H1 (cell line): ENCODE measurements at regions not wholly inside any gene's neighbourhood (a gene's known extent, or its start where the extent isn't known, plus 50 kb on each side); places are given as distances from the start of the nearest gene placed in this dataset.

Experiments used
- CTCF ChIA-PET: fragments of 300-600 bp; sonication (Branson Sonifier 250); formaldehyde crosslinking; loops from one replicate; lab custom pipeline; 2021; ENCODE audit not compliant: partially characterized antibody; lab: Charles Lee
- POLR2A ChIA-PET: fragments of 300-600 bp; sonication (Branson Sonifier 250); formaldehyde crosslinking; loops from one replicate; lab custom pipeline; 2021; ENCODE audit warnings: inconsistent platforms; ENCODE audit not compliant: partially characterized antibody; lab: Charles Lee
- DNase-seq, 2 experiments: peaks; one replicate each; pipeline versions ENCODE4 v3.0.0 to v3.0.0-alpha.2; 2010 to 2022; ENCODE audit warnings: low spot score in 2 of 2, low read depth in 1 of 2, mixed read lengths in 1 of 2
- FAIRE-seq: peaks from 2 replicates; lab custom pipeline; 2011; peaks lifted over from hg19 to GRCh38; lab: Jason Lieb, UNC
- H2AFZ ChIP-seq: 2 replicates; pipeline ENCODE4 v1.8.1; 2012; ENCODE audit warnings: low read length, inconsistent platforms
- H2AK5ac ChIP-seq: 2 replicates; pipeline ENCODE4 v1.6.1; 2013; ENCODE audit warnings: low read depth, low read length
- H2BK120ac ChIP-seq: replicated peaks from 2 replicates; pipeline ENCODE3; 2013; ENCODE audit warnings: low read depth, low read length, inconsistent platforms
- H2BK12ac ChIP-seq: 2 replicates; pipeline ENCODE4 v1.6.1; 2013; ENCODE audit warnings: low read depth, low read length
- H2BK15ac ChIP-seq: 2 replicates; pipeline ENCODE4 v1.6.1; 2013; ENCODE audit warnings: low read length
- H2BK20ac ChIP-seq: 2 replicates; pipeline ENCODE4 v1.6.1; 2013; ENCODE audit warnings: low read length
- H2BK5ac ChIP-seq: 2 replicates; pipeline ENCODE4 v1.6.1; 2013; ENCODE audit warnings: low read depth, low read length
- H3K14ac ChIP-seq: 2 replicates; pipeline ENCODE4 v1.6.1; 2013; ENCODE audit warnings: inconsistent platforms; ENCODE audit not compliant: insufficient read length
- H3K18ac ChIP-seq: 2 replicates; pipeline ENCODE4 v1.6.1; 2013; ENCODE audit warnings: low read length; ENCODE audit errors: extremely low read depth
- H3K23ac ChIP-seq: 2 replicates; pipeline ENCODE4 v1.6.1; 2013; ENCODE audit warnings: inconsistent platforms; ENCODE audit not compliant: insufficient read length
- H3K23me2 ChIP-seq: 2 replicates; pipeline ENCODE4 v1.6.1; 2013; ENCODE audit warnings: low read depth, low read length
- H3K27ac ChIP-seq: 2 replicates; pipeline ENCODE4 v1.6.1; 2011; ENCODE audit warnings: low read depth, low read length, inconsistent platforms
- H3K27me3 ChIP-seq, 4 experiments: replicated peaks in 1 of 4; 1 replicate in 1 of 4; 2 replicates in 3 of 4; pipeline versions ENCODE4 v1.6.1 to v1.8.1; 2011 to 2013; ENCODE audit warnings: low read length in 3 of 4, mild to moderate bottlenecking in 3 of 4, inconsistent platforms in 2 of 4, mixed read lengths in 2 of 4, moderate library complexity in 1 of 4; ENCODE audit not compliant: control insufficient read depth in 3 of 4, insufficient read depth in 3 of 4; ENCODE audit errors: extremely low read depth in 1 of 4
- H3K36me3 ChIP-seq, 4 experiments: 2 replicates each; pipeline versions ENCODE4 v1.6.1 to v1.8.1; 2011 to 2013; ENCODE audit warnings: mild to moderate bottlenecking in 4 of 4, low read length in 3 of 4, moderate library complexity in 2 of 4, control low read depth in 1 of 4, inconsistent platforms in 1 of 4; ENCODE audit not compliant: insufficient read depth in 4 of 4, control insufficient read depth in 2 of 4
- H3K4ac ChIP-seq: replicated peaks from 2 replicates; pipeline ENCODE3; 2013; ENCODE audit warnings: low read length, low read depth, mixed read lengths, inconsistent platforms; ENCODE audit not compliant: insufficient read length
- H3K4me1 ChIP-seq, 4 experiments: replicated peaks in 1 of 4; 1 replicate in 1 of 4; 2 replicates in 3 of 4; pipeline versions ENCODE4 v1.6.1 to v1.8.1; 2011 to 2013; ENCODE audit warnings: low read length in 3 of 4, inconsistent platforms in 2 of 4, mixed read lengths in 1 of 4; ENCODE audit not compliant: insufficient read depth in 4 of 4, control insufficient read depth in 3 of 4
- H3K4me2 ChIP-seq, 2 experiments: 2 replicates each; pipeline versions ENCODE4 v1.6.1 to v1.8.1; 2011 to 2013; ENCODE audit warnings: low read depth in 2 of 2, low read length in 2 of 2, control low read depth in 1 of 2, inconsistent platforms in 1 of 2, mild to moderate bottlenecking in 1 of 2; ENCODE audit not compliant: insufficient read depth in 1 of 2
- H3K4me3 ChIP-seq, 4 experiments: fragments of 200-600, 300-600 bp in 1 of 4; sonication (generic), shearing (Covaris generic), sonication (Bioruptor Twin) in 1 of 4; 2 replicates each; pipeline versions ENCODE4 v1.5.1 to v1.8.1; 2011 to 2016; ENCODE audit warnings: low read length in 4 of 4, low read depth in 3 of 4, control low read depth in 2 of 4, inconsistent platforms in 2 of 4, mild to moderate bottlenecking in 2 of 4, mixed read lengths in 1 of 4, moderate library complexity in 1 of 4; ENCODE audit not compliant: insufficient read depth in 2 of 4; ENCODE audit errors: extremely low read depth in 1 of 4
- H3K56ac ChIP-seq: replicated peaks from 2 replicates; pipeline ENCODE3; 2013; ENCODE audit warnings: low read depth, mild to moderate bottlenecking, mixed read lengths, low read length, inconsistent platforms; ENCODE audit not compliant: insufficient read length
- H3K79me1 ChIP-seq: 2 replicates; pipeline ENCODE4 v1.6.1; 2013; ENCODE audit warnings: low read depth, low read length, control low read depth
- H3K79me2 ChIP-seq, 2 experiments: 2 replicates each; pipeline versions ENCODE4 v1.6.1 to v1.8.1; 2012 to 2013; ENCODE audit warnings: low read length in 2 of 2, mild to moderate bottlenecking in 2 of 2, inconsistent platforms in 1 of 2; ENCODE audit not compliant: insufficient read depth in 2 of 2, control insufficient read depth in 1 of 2
- H3K9ac ChIP-seq, 4 experiments: replicated peaks in 1 of 4; 1 replicate in 1 of 4; 2 replicates in 3 of 4; pipeline versions ENCODE4 v1.6.1 to v1.8.1; 2011 to 2013; ENCODE audit warnings: low read depth in 3 of 4, low read length in 3 of 4, control low read depth in 2 of 4, mild to moderate bottlenecking in 2 of 4, moderate library complexity in 2 of 4, inconsistent platforms in 1 of 4; ENCODE audit errors: extremely low read depth in 1 of 4
- H3K9me3 ChIP-seq, 2 experiments: 2 replicates each; pipeline versions ENCODE4 v1.6.1 to v1.8.1; 2012 to 2013; ENCODE audit warnings: mild to moderate bottlenecking in 2 of 2, moderate library complexity in 2 of 2, control low read depth in 1 of 2, inconsistent platforms in 1 of 2, low read depth in 1 of 2, low read length in 1 of 2, mixed read lengths in 1 of 2; ENCODE audit not compliant: insufficient read depth in 2 of 2
- H4K20me1 ChIP-seq, 2 experiments: replicated peaks in 1 of 2; 2 replicates each; pipeline versions ENCODE3 to v1.8.1; 2011 to 2013; ENCODE audit warnings: inconsistent platforms in 2 of 2, low read length in 2 of 2, mild to moderate bottlenecking in 1 of 2; ENCODE audit not compliant: insufficient read depth in 2 of 2, control insufficient read depth in 1 of 2
- H4K5ac ChIP-seq: 2 replicates; pipeline ENCODE4 v1.6.1; 2013; ENCODE audit warnings: low read length, low read depth, mixed read lengths, inconsistent platforms; ENCODE audit not compliant: insufficient read length
- H4K8ac ChIP-seq: 2 replicates; pipeline ENCODE4 v1.8.0; 2013; ENCODE audit warnings: mild to moderate bottlenecking, moderate library complexity, low read length, inconsistent platforms; ENCODE audit not compliant: insufficient read depth; ENCODE audit errors: extremely low read depth
- H4K91ac ChIP-seq: replicated peaks from 2 replicates; pipeline ENCODE3; 2013; ENCODE audit warnings: low read length, mixed read lengths, inconsistent platforms; ENCODE audit not compliant: insufficient read length
- POLR2AphosphoS5 ChIP-seq: IDR thresholded peaks from 2 replicates; pipeline ENCODE4 v1.6.1; 2011; ENCODE audit warnings: low read depth, low read length
- WGBS, 2 experiments: shearing (Covaris generic) in 1 of 2; methylation state at CpG; one replicate each; pipeline versions ENCODE4 v1.1.6 to v1.1.7; 2013 to 2015; ENCODE audit warnings: low lambda C conversion rate in 2 of 2, mixed read lengths in 2 of 2, inconsistent platforms in 1 of 2, low coverage in 1 of 2, missing lambda C conversion rate in 1 of 2; ENCODE audit not compliant: insufficient replicate concordance in 2 of 2, insufficient coverage in 1 of 2, insufficient read length in 1 of 2; ENCODE audit errors: extremely low coverage in 1 of 2, missing lambda C conversion rate in 1 of 2; 5-methylcytosine and 5-hydroxymethylcytosine counted together

DNA sequence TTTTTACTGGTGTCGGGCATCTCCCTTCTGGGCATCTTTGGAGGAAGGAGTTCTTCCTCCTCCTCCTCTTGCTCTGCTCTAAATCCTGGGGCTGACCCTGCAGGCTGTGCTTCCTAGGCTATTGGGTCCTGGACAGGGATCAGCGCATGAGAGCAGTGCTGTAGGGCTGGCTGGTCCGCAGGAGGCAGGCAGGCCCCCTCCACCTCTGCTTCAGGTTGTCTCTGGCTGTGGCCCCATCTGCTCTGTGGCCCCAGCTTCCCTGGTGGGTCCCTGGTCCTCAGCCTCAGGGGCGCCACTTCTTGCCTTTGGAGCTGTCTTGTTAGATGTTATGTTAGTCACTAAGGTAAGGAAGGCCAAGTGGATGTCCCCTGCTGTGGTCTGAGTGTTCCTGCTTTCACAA is 237.3 kb upstream of the PITRM1 start:
- no peak overlapping the region for H4K91ac ChIP-seq
- H3K27ac ChIP-seq, result no peak overlapping the region
- H3K4me3 ChIP-seq, result no peak overlapping the region
- no peaks in the 10 kb centered on the region for H3K23me2 ChIP-seq
- no peaks in the 10 kb centered on the region for H3K79me1 ChIP-seq
- no peak overlapping the region for H3K14ac ChIP-seq
- TF ChIP-seq POLR2AphosphoS5, result no peak
- TF ChIP-seq, all 59 proteins: peak for 0
- H3K18ac ChIP-seq, result no peak overlapping the region
- H2BK20ac ChIP-seq, result no peak overlapping the region
- no peak overlapping the region for H2BK5ac ChIP-seq
- H3K4ac ChIP-seq, result no peak overlapping the region
- no peak for DNase-seq
- H3K23ac ChIP-seq, result no peak overlapping the region
- FAIRE-seq, result no peak
- H4K20me1 ChIP-seq, result no peaks in the 10 kb centered on the region
- ChIA-PET CTCF (no interaction called here), POLR2A (no interaction called here)
- no peak overlapping the region for H2BK12ac ChIP-seq
- H2BK120ac ChIP-seq, result no peak overlapping the region
- no peaks in the 10 kb centered on the region for H3K9me3 ChIP-seq
- 89% methylated on average over 4 of the region's 4 CpGs; no CpG with 5 or more reads in 1 of the 2 experiments for WGBS, 2 experiments
- H4K8ac ChIP-seq, result no peak overlapping the region
- no peaks in the 10 kb centered on the region for H3K4me1 ChIP-seq
- H2BK15ac ChIP-seq, result no peak overlapping the region
- H3K36me3 ChIP-seq, result no peaks in the 10 kb centered on the region
- H3K27me3 ChIP-seq, result no peaks in the 10 kb centered on the region
- H4K5ac ChIP-seq, result no peak overlapping the region
- no peak overlapping the region for H2AFZ ChIP-seq
- no peaks in the 10 kb centered on the region for H3K79me2 ChIP-seq
- no peak overlapping the region for H3K56ac ChIP-seq
- no peak overlapping the region for H3K9ac ChIP-seq
- H2AK5ac ChIP-seq, result no peak overlapping the region
- no peak overlapping the region for H3K4me2 ChIP-seq
